HCT116 (cell line): ENCODE measurements at regions not wholly inside any gene's neighbourhood (a gene's known extent, or its start where the extent isn't known, plus 50 kb on each side); places are given as distances from the start of the nearest gene placed in this dataset.

Source experiments
- ATAC-seq: fragments of 200-7000 bp; cut with Tn5 transposase; 2 replicates; pipeline ENCODE4 v1.9.1; 2020; ENCODE audit warnings: mild to moderate bottlenecking, moderate library complexity
- BruUV-seq: library from RNA; stranded (reverse); fragments of 400-500 nt; replicated peaks from 2 replicates; lab custom pipeline; 2021; lab: Mats Ljungman, UMichigan
- CTCF ChIA-PET: fragments of 300-600 bp; sonication (Branson Sonifier 250); formaldehyde crosslinking; loops from one replicate; lab custom pipeline; 2021; ENCODE audit warnings: antibody characterized with exemption; lab: Charles Lee
- POLR2A ChIA-PET: fragments of 300-600, 350-600 bp; sonication (Branson Sonifier 250); formaldehyde crosslinking; loops from one replicate; lab custom pipeline; 2021; ENCODE audit warnings: antibody characterized with exemption; lab: Charles Lee
- RAD21 ChIA-PET, 2 experiments: fragments of 300-600 bp; sonication (Branson Sonifier 250); formaldehyde crosslinking; loops; one replicate each; lab custom pipeline; 2023; ENCODE audit warnings: low total read pairs in 2 of 2; ENCODE audit not compliant: uncharacterized antibody in 2 of 2, unreplicated experiment in 2 of 2, low non-redundant PET in 1 of 2; lab: Charles Lee
- DNase-seq: peaks from one replicate; pipeline ENCODE4 v3.0.0-alpha.2; 2010; ENCODE audit warnings: low read depth, low spot score
- H2AFZ ChIP-seq: fragments of 200-600 bp; shearing (Covaris generic), sonication (generic); 2 replicates; pipeline ENCODE4 v1.6.1; 2017; ENCODE audit warnings: low read depth, mixed run types, mixed read lengths, antibody characterized with exemption, low read length; ENCODE audit not compliant: poor library complexity, severe bottlenecking
- H3K27ac ChIP-seq: 2 replicates; pipeline ENCODE4 v1.5.1; 2012; ENCODE audit warnings: low read depth, low read length
- H3K27me3 ChIP-seq: fragments of 200-600 bp; sonication (generic); 2 replicates; pipeline ENCODE4 v1.6.1; 2016; ENCODE audit warnings: mixed run types, low read length, mixed read lengths; ENCODE audit not compliant: insufficient read depth
- H3K36me3 ChIP-seq, 2 experiments: fragments of 200-500 bp in 1 of 2; fragments of 200-600 bp in 1 of 2; sonication (Bioruptor generic) in 1 of 2; sonication (generic) in 1 of 2; 2 replicates each; pipeline versions ENCODE4 v1.5.1 to v1.6.1; 2014 to 2016; ENCODE audit warnings: low read length in 2 of 2, inconsistent platforms in 1 of 2, mixed read lengths in 1 of 2, mixed run types in 1 of 2; ENCODE audit not compliant: insufficient read depth in 2 of 2, control insufficient read depth in 1 of 2
- H3K4me1 ChIP-seq, 2 experiments: fragments of 200-600 bp in 1 of 2; sonication (generic) in 1 of 2; 2 replicates each; pipeline versions ENCODE4 v1.5.1 to v1.6.1; 2012 to 2017; ENCODE audit warnings: low read length in 2 of 2, inconsistent platforms in 1 of 2, mild to moderate bottlenecking in 1 of 2, mixed read lengths in 1 of 2, mixed run types in 1 of 2, moderate library complexity in 1 of 2; ENCODE audit not compliant: insufficient read depth in 2 of 2, control insufficient read depth in 1 of 2
- H3K4me2 ChIP-seq: fragments of 200-600 bp; sonication (generic); 2 replicates; pipeline ENCODE4 v1.6.1; 2017; ENCODE audit warnings: mixed run types, low read length, mixed read lengths
- H3K4me3 ChIP-seq, 2 experiments: fragments of 200-600 bp in 1 of 2; sonication (generic) in 1 of 2; replicated peaks in 1 of 2; 2 replicates each; pipeline ENCODE4 v1.5.1; 2011 to 2016; ENCODE audit warnings: low read length in 2 of 2, control low read depth in 1 of 2, low read depth in 1 of 2, mild to moderate bottlenecking in 1 of 2, mixed read lengths in 1 of 2, mixed run types in 1 of 2
- H3K79me2 ChIP-seq: fragments of 200-600 bp; sonication (generic); 2 replicates; pipeline ENCODE4 v1.6.1; 2017; ENCODE audit warnings: mild to moderate bottlenecking, mixed run types, low read length, moderate library complexity, mixed read lengths; ENCODE audit not compliant: insufficient read depth
- H3K9ac ChIP-seq: fragments of 200-600 bp; sonication (generic); 2 replicates; pipeline ENCODE4 v1.6.1; 2016; ENCODE audit warnings: low read length, mixed read lengths
- H3K9me2 ChIP-seq: fragments of 200-600 bp; sonication (generic), shearing (Covaris generic); 2 replicates; pipeline ENCODE4 v1.6.1; 2017; ENCODE audit warnings: mixed run types, mild to moderate bottlenecking, moderate library complexity; ENCODE audit not compliant: insufficient read depth
- H3K9me3 ChIP-seq, 2 experiments: fragments of 200-500 bp in 1 of 2; fragments of 200-600 bp in 1 of 2; sonication (Bioruptor generic) in 1 of 2; sonication (generic) in 1 of 2; 2 replicates each; pipeline ENCODE4 v1.6.1; 2014 to 2017; ENCODE audit warnings: low read length in 2 of 2, mixed read lengths in 2 of 2, inconsistent platforms in 1 of 2, low read depth in 1 of 2, mild to moderate bottlenecking in 1 of 2, mixed run types in 1 of 2, moderate library complexity in 1 of 2; ENCODE audit not compliant: control insufficient read depth in 1 of 2, insufficient read depth in 1 of 2
- H4K20me1 ChIP-seq: fragments of 200-600 bp; sonication (generic), shearing (Covaris generic); 2 replicates; pipeline ENCODE4 v1.6.1; 2017; ENCODE audit warnings: mixed run types, mild to moderate bottlenecking, moderate library complexity; ENCODE audit not compliant: insufficient read depth
- CBX3 ChIP-seq: IDR thresholded peaks from 2 replicates; pipeline ENCODE4 v1.6.1; 2012; ENCODE audit warnings: low read depth
- ELF1 ChIP-seq: IDR thresholded peaks from 2 replicates; pipeline ENCODE4 v1.6.1; 2012; ENCODE audit warnings: low read depth, borderline replicate concordance
- FOSL1 ChIP-seq: IDR thresholded peaks from 2 replicates; pipeline ENCODE4 v1.6.1; 2012; ENCODE audit warnings: low read depth
- SRF ChIP-seq: IDR thresholded peaks from 2 replicates; pipeline ENCODE4 v1.6.1; 2012; ENCODE audit warnings: low read depth
- TCF7L2 ChIP-seq: IDR thresholded peaks from 2 replicates; pipeline ENCODE4 v1.7.0; 2011; ENCODE audit warnings: borderline replicate concordance, inconsistent platforms; ENCODE audit not compliant: insufficient read depth, insufficient read length; ENCODE audit errors: extremely low read depth
- ZFX ChIP-seq: fragments of 450-650 bp; IDR thresholded peaks from 2 replicates; pipeline ENCODE4 v1.6.1; 2017
- intact Hi-C: fragments of 100-400 bp; cut with micrococcal nuclease; formaldehyde crosslinking; loops from 2 replicates; pipeline ENCODE4 v1.10.0; 2022

- Histone ChIP-seq H3K9me3 (no peaks in the 10 kb centered on the region), H2AFZ (no peak overlapping the region), H3K27me3 (no peaks in the 10 kb centered on the region), H3K4me2 (no peak overlapping the region), H3K9me2 (no peaks in the 10 kb centered on the region), H3K27ac (no peak overlapping the region), H3K79me2 (no peaks in the 10 kb centered on the region), H3K4me3 (no peak overlapping the region), H4K20me1 (no peaks in the 10 kb centered on the region), H3K36me3 (no peaks in the 10 kb centered on the region), H3K9ac (no peak overlapping the region), H3K4me1 (no peaks in the 10 kb centered on the region)
- no peak for TF ChIP-seq CBX3
- intact Hi-C loops: no loop called here
- RAD21 ChIA-PET: no interaction called here
- no peak for DNase-seq
- POLR2A ChIA-PET: no interaction called here
- ATAC-seq: no peak
- no TSS peak for BruUV-seq
- CTCF ChIA-PET: no interaction called here
Observed at GRCh38 chr1:4404854-4405590, 249.4 kb upstream of the AJAP1 start.

GRCh38 chr1:4407851-4408250 is 246.6 kb upstream of the AJAP1 start:
- Histone ChIP-seq H3K27me3 (no peaks in the 10 kb centered on the region), H3K9me2 (no peaks in the 10 kb centered on the region), H3K9me3 (no peaks in the 10 kb centered on the region), H3K4me1 (no peaks in the 10 kb centered on the region), H3K27ac (no peak overlapping the region), H3K4me2 (no peak overlapping the region), H3K4me3 (no peak overlapping the region), H2AFZ (no peak overlapping the region), H4K20me1 (no peaks in the 10 kb centered on the region), H3K79me2 (no peaks in the 10 kb centered on the region), H3K36me3 (no peaks in the 10 kb centered on the region), H3K9ac (no peak overlapping the region)
- CTCF ChIA-PET: no interaction called here
- RAD21 ChIA-PET: no interaction called here
- TF ChIP-seq SRF: no peak
- TF ChIP-seq TCF7L2: no peak
- TF ChIP-seq ELF1: no peak
- no peak for TF ChIP-seq ZFX
- no peak for TF ChIP-seq FOSL1
- no peak for ATAC-seq
- BruUV-seq: no TSS peak
- intact Hi-C loops: no loop called here
- POLR2A ChIA-PET: no interaction called here
- DNase-seq: no peak
